ENCODE measurements at regions not wholly inside any gene's neighbourhood (a gene's known extent, or its start where the extent isn't known, plus 50 kb on each side); places are given as distances from the start of the nearest gene placed in this dataset.

DNA sequence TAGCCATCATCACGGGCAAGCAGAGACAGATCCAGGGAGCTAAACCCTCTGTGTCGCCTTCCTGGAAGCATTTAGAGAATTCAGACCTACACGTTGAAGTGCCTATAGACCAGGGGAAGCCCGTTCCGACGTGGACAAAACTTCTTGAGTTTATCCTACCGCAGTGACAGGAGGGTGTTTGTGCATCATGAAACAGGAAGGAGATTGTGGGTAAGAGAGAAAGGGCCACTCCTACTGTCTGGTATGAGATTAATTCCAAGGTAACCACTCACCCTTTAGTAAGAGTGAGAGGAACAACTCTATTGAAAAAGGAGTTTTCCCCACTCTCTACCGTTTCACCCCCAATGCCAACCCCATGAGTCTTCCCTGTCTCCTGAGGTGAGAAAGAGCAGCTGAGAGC lies 133.7 kb downstream of the TFAP2C start:
- DNase-seq = no peak
- Histone ChIP-seq H3K4me3 (no peak overlapping the region), H3K27ac (no peak overlapping the region), H3K4me1 (no peaks in the 10 kb centered on the region), H3K27me3 (no peaks in the 10 kb centered on the region), H3K9me3 (no peaks in the 10 kb centered on the region), H3K36me3 (replicated peaks in 1 of 2; ENCODE audit: insufficient read depth in 1 of 2, low read depth in 2 of 2) (no peaks in the 10 kb centered on the region)
- no peak for ATAC-seq
- TF ChIP-seq POLR2A (IDR thresholded peaks at IDR 0.05) (no peak), CTCF (IDR thresholded peaks at IDR 0.05) (no peak)
- intact Hi-C loops (cut with DNase I) = no loop called here
- 77 to 78% methylated on average over 8 of the region's 8 CpGs for WGBS, 2 donors

DNA sequence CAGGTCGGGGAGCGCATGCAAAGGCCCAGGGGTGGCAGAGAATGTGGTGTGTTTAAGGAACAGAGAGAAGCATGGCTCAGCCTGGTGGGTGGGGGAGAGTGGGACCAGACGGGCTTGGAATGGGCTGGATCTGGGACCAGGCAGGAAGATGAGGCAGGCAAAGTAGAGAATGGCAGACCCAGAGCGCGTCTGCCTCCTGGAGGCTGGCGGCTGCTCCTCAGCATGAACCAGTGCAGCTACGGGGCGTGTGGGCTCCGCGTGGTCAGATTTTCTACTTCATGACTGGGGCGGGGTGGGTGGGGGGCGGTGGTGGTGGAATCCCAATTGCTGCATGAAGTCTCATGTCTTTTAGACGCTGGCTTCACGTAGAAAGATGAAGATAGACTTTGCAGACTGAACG lies 135.6 kb downstream of the TFAP2C start:
- DNase-seq (no peak), ATAC-seq (no peak)
- no peak for TF ChIP-seq CTCF (IDR thresholded peaks at IDR 0.05)
- peaks cover 0 to 3% (median 0%) of the 10 kb centered on the region in 3 donors for H3K9me3 ChIP-seq
- no peak overlapping the region for H3K4me3 ChIP-seq
- no peak overlapping the region for H3K27ac ChIP-seq
- no peaks in the 10 kb centered on the region for H3K4me1 ChIP-seq
- H3K36me3 ChIP-seq (replicated peaks in 1 of 2; ENCODE audit: insufficient read depth in 1 of 2, low read depth in 2 of 2) = no peaks in the 10 kb centered on the region
- no peaks in the 10 kb centered on the region for H3K27me3 ChIP-seq
- 64 to 72% methylated on average over 9 to 15 of the region's 15 CpGs for WGBS, 2 donors
- intact Hi-C loops (cut with DNase I) = no loop called here

DNA sequence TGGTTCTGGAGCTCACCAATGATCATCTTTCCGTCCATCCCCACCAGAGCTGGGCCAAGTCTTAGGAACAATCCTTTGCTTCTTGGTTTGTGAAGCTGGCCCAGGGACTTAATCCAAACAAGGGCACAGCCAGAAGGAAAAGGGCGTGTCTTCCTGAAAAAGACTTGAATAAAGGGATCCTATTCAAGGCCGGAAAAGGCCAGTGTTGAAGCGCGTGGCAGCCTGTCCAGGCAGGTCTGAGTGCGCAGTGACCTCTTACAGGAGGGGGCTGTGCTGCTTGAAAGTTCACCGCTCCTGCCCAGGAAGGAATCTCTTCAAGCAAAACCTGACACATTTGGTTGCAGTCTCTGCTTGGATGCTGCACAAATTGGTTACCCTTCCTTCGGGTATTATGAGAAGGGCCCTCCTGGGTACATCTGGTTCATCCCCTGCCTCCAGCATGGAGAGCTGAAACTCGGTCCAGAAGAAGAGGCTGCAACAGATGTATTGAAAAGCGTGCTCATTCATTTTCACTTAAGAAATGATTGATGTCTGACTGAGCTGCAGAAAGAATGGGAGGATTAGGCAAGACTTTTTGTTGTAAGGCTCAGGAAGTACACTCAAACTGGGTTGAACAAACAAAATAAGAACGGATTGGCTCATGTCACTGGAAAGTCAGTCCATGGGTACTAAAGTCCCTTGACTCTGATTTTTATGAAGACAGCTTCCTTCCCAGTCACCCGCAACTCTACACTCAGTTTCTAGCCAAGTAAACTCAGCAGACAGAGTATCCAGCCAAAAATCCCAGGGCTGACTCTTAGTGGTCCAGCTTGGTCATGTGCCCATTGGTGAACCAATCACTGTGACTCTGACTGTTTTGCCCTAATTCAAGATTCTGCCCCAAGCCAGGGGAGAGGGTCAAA lies 136.3 kb downstream of the TFAP2C start:
- intact Hi-C loops (cut with DNase I) = no loop called here
- Histone ChIP-seq H3K9me3 (peaks cover 0 to 3% (median 0%) of the 10 kb centered on the region in 3 donors), H3K27ac (no peak overlapping the region), H3K27me3 (no peaks in the 10 kb centered on the region), H3K36me3 (replicated peaks in 1 of 2; ENCODE audit: insufficient read depth in 1 of 2, low read depth in 2 of 2) (no peaks in the 10 kb centered on the region), H3K4me3 (no peak overlapping the region), H3K4me1 (no peaks in the 10 kb centered on the region)
- DNase-seq = no peak
- ATAC-seq = no peak
- 54 to 63% methylated on average over 12 of the region's 12 CpGs for WGBS, 2 donors
- TF ChIP-seq CTCF (IDR thresholded peaks at IDR 0.05) = no peak
- TF ChIP-seq POLR2A (IDR thresholded peaks at IDR 0.05) = no peak

DNA sequence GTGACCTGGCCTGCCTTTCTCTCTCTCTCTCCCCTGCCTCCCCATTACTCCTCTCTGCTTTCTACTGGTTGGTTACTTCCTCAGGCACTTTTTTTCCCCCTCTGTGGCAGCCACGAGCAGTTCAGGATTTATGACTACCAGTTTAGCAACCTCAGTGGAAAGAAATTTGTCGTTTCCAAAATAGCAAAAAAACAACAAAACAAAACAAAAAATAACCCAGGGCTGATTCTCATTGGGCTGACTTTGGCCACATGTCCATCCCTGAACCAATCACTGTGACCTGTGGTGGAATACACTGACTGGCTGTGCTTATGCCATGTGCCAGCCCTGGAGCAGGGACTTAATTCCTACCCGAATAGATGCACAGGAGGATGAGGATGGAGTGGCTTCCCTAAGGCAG lies 137.4 kb downstream of the TFAP2C start:
- ATAC-seq = no peak
- Histone ChIP-seq H3K4me3 (no peak overlapping the region), H3K27ac (no peak overlapping the region), H3K27me3 (no peaks in the 10 kb centered on the region), H3K4me1 (no peaks in the 10 kb centered on the region), H3K36me3 (replicated peaks in 1 of 2; ENCODE audit: insufficient read depth in 1 of 2, low read depth in 2 of 2) (no peaks in the 10 kb centered on the region), H3K9me3 (peaks cover 0 to 3% (median 0%) of the 10 kb centered on the region in 3 donors)
- intact Hi-C loops (cut with DNase I) = no loop called here
- TF ChIP-seq CTCF (IDR thresholded peaks at IDR 0.05) (no peak), POLR2A (IDR thresholded peaks at IDR 0.05) (no peak)
- DNase-seq = no peak
- 46 to 68% methylated on average over 3 of the region's 3 CpGs for WGBS, 2 donors
